ENCODE measurements at regions not wholly inside any gene's neighbourhood (a gene's known extent, or its start where the extent isn't known, plus 50 kb on each side); places are given as distances from the start of the nearest gene placed in this dataset.

GRCh38 chr2:156001851-156002250 lies 330.7 kb downstream of the NR4A2 start:
- 67% methylated on average over 1 of the region's 1 CpG; no CpG with 5 or more reads in 1 of the 2 experiments for WGBS, 2 experiments (ENCODE audit: extremely low coverage in 2 of 2, insufficient read length in 1 of 2)
- no peak overlapping the region for H4K5ac ChIP-seq (ENCODE audit: low read depth, low read length)
- no peak overlapping the region for H3K27ac ChIP-seq (ENCODE audit: insufficient read depth, low read length)
- no peaks in the 10 kb centered on the region for H3K9me1 ChIP-seq (ENCODE audit: insufficient read depth, low read length)
- H3K27me3 ChIP-seq (ENCODE audit: control insufficient read depth, insufficient read depth, low read length), result no peaks in the 10 kb centered on the region
- H3K9me3 ChIP-seq (ENCODE audit: control insufficient read depth, insufficient read depth, low read length), result peaks cover 6% of the 10 kb centered on the region; the same call in 1 of the 2 replicates
- CTCF ChIA-PET, result no interaction called here
- H2BK15ac ChIP-seq (ENCODE audit: low read depth, low read length), result no peak overlapping the region
- no peak for DNase-seq
- H4K91ac ChIP-seq (ENCODE audit: insufficient read depth, low read depth, low read length), result no peak overlapping the region
- intact Hi-C loops (cut with micrococcal nuclease), result no loop called here
- no peak overlapping the region for H2AFZ ChIP-seq (replicated peaks; ENCODE audit: low read length, poor library complexity)
- no peak overlapping the region for H3K9ac ChIP-seq (ENCODE audit: low read depth, low read length)
- no peaks in the 10 kb centered on the region for H4K20me1 ChIP-seq (ENCODE audit: insufficient read depth, low read length)
- no peak overlapping the region for H4K8ac ChIP-seq (ENCODE audit: low read depth in 2 of 2, low read length in 2 of 2)
- no peak overlapping the region for H3K4ac ChIP-seq (ENCODE audit: low read depth, low read length)
- in situ Hi-C loops (cut with MboI; ENCODE audit: low sequenced_read_pairs), result no loop called here
- no TSS peak for BruUV-seq (replicated peaks)
- no peak overlapping the region for H2BK120ac ChIP-seq (ENCODE audit: low read depth, low read length)
- no peak overlapping the region for H2BK5ac ChIP-seq (ENCODE audit: low read depth, low read length, poor library complexity, severe bottlenecking)
- H3K56ac ChIP-seq (ENCODE audit: extremely low read depth, insufficient read depth, low read length), result no peak overlapping the region
- no peak overlapping the region for H3K23ac ChIP-seq (ENCODE audit: low read depth, low read length)
- ATAC-seq (ENCODE audit: low read depth), result no peak
- no peak overlapping the region for H2AK9ac ChIP-seq (replicated peaks; ENCODE audit: low read depth, low read length, poor library complexity)
- TF ChIP-seq CHD1 (IDR thresholded peaks at IDR 0.05; ENCODE audit: low read depth, low read length) (no peak), RFX5 (IDR thresholded peaks at IDR 0.05; ENCODE audit: low read depth, low read length) (no peak), SMC3 (IDR thresholded peaks at IDR 0.05; ENCODE audit: low read depth, low read length) (no peak), POLR2A (IDR thresholded peaks at IDR 0.05; ENCODE audit: low read depth, low read length) (no peak), RCOR1 (IDR thresholded peaks at IDR 0.05; ENCODE audit: insufficient replicate concordance, low read length) (no peak), NFE2L2 (IDR thresholded peaks at IDR 0.05; ENCODE audit: low read depth, low read length) (no peak), CEBPB (IDR thresholded peaks at IDR 0.05; ENCODE audit: low read depth, low read length) (no peak), RAD21 (IDR thresholded peaks at IDR 0.05; ENCODE audit: low read length) (no peak), CTCF (conservative IDR thresholded peaks at IDR 0.05; ENCODE audit: low read depth, low read length) (no peak), ELK1 (IDR thresholded peaks at IDR 0.05; ENCODE audit: borderline replicate concordance, low read depth, low read length) (no peak), MXI1 (IDR thresholded peaks at IDR 0.05; ENCODE audit: borderline replicate concordance, low read depth, low read length) (no peak), MAZ (IDR thresholded peaks at IDR 0.05; ENCODE audit: borderline replicate concordance, low read depth, low read length) (no peak), BHLHE40 (IDR thresholded peaks at IDR 0.05; ENCODE audit: low read depth, low read length) (no peak), FOS (IDR thresholded peaks at IDR 0.05; ENCODE audit: low read depth, low read length) (no peak)
- POLR2A ChIA-PET (ENCODE audit: unreplicated experiment), result no interaction called here
- H3K4me3 ChIP-seq (ENCODE audit: insufficient read depth, low read depth, low read length), result no peak overlapping the region
- dilution Hi-C loops (cut with HindIII; ENCODE audit: low sequenced_read_pairs, unreplicated experiment), result no loop called here
- H3K4me2 ChIP-seq (ENCODE audit: low read depth, low read length), result no peak overlapping the region
- no peak overlapping the region for H2BK20ac ChIP-seq (ENCODE audit: low read depth, low read length)
- no peak overlapping the region for H3K14ac ChIP-seq (replicated peaks; ENCODE audit: low read depth, low read length)
- H3K18ac ChIP-seq (ENCODE audit: low read depth, low read length), result no peak overlapping the region
- no peak overlapping the region for H2AK5ac ChIP-seq (ENCODE audit: low read depth, low read length)
- H3K4me1 ChIP-seq (ENCODE audit: control insufficient read depth, insufficient read depth, low read length), result no peaks in the 10 kb centered on the region
- H3K36me3 ChIP-seq (ENCODE audit: control insufficient read depth, insufficient read depth, low read length), result no peaks in the 10 kb centered on the region
- H3K79me1 ChIP-seq (ENCODE audit: low read depth in 1 of 2, low read length in 2 of 2), result no peaks in the 10 kb centered on the region

Data from IMR-90 (cell line).